NT2/D1 (cell line): ENCODE measurements at regions not wholly inside any gene's neighbourhood (a gene's known extent, or its start where the extent isn't known, plus 50 kb on each side); places are given as distances from the start of the nearest gene placed in this dataset.

ENCODE experiments used
- DNase-seq: peaks from one replicate; pipeline ENCODE4 v3.0.0-alpha.2; 2011; ENCODE audit warnings: low read depth, low spot score
- H3K27me3 ChIP-seq: 2 replicates; pipeline ENCODE4 v1.6.0; 2011; ENCODE audit warnings: mild to moderate bottlenecking; ENCODE audit not compliant: insufficient read length, insufficient read depth
- H3K36me3 ChIP-seq: 2 replicates; pipeline ENCODE4 v1.6.1; 2011; ENCODE audit warnings: mild to moderate bottlenecking, low read length, mixed read lengths; ENCODE audit not compliant: insufficient read depth, insufficient read length
- H3K4me1 ChIP-seq: 2 replicates; pipeline ENCODE4 v1.5.1; 2011; ENCODE audit not compliant: insufficient read depth, insufficient read length
- H3K4me3 ChIP-seq: 2 replicates; pipeline ENCODE4 v1.5.1; 2011; ENCODE audit warnings: low read depth; ENCODE audit not compliant: insufficient read length
- H3K9ac ChIP-seq: 2 replicates; pipeline ENCODE4 v1.6.0; 2011; ENCODE audit warnings: low read depth; ENCODE audit not compliant: insufficient read length
- H3K9me3 ChIP-seq: 2 replicates; pipeline ENCODE4 v1.5.1; 2011; ENCODE audit warnings: mild to moderate bottlenecking, low read length; ENCODE audit not compliant: insufficient read depth
- SUZ12 ChIP-seq: IDR thresholded peaks from 2 replicates; pipeline ENCODE4 v1.6.1; 2011; ENCODE audit not compliant: insufficient read length, insufficient read depth; ENCODE audit errors: extremely low read depth
- YY1 ChIP-seq: IDR thresholded peaks from 2 replicates; pipeline ENCODE4 v1.6.1; 2011; ENCODE audit not compliant: insufficient read length, insufficient read depth
- ZNF274 ChIP-seq: IDR thresholded peaks from 2 replicates; pipeline ENCODE4 v1.6.1; 2011; ENCODE audit warnings: mild to moderate bottlenecking, low read depth, low read length

- Histone ChIP-seq H3K9me3 (no peaks in the 10 kb centered on the region), H3K4me1 (peaks cover 19% of the 10 kb centered on the region), H3K4me3 (no peak overlapping the region), H3K27me3 (peaks cover 4% of the 10 kb centered on the region), H3K9ac (peak overlapping the region; percentile 47), H3K36me3 (no peaks in the 10 kb centered on the region)
- TF ChIP-seq ZNF274 (no peak), YY1 (no peak), SUZ12 (no peak)
- no peak for DNase-seq
Observed at GRCh38 chr2:239602290-239603282, 201.8 kb upstream of the HDAC4 start.

- Histone ChIP-seq H3K9ac (no peak overlapping the region), H3K4me3 (no peak overlapping the region), H3K27me3 (peaks cover 4% of the 10 kb centered on the region), H3K9me3 (no peaks in the 10 kb centered on the region), H3K4me1 (peaks cover 19% of the 10 kb centered on the region), H3K36me3 (no peaks in the 10 kb centered on the region)
- DNase-seq = no peak
- TF ChIP-seq SUZ12 = no peak
Observed at GRCh38 chr2:239601880-239602279, 201.1 kb upstream of the HDAC4 start.

DNA sequence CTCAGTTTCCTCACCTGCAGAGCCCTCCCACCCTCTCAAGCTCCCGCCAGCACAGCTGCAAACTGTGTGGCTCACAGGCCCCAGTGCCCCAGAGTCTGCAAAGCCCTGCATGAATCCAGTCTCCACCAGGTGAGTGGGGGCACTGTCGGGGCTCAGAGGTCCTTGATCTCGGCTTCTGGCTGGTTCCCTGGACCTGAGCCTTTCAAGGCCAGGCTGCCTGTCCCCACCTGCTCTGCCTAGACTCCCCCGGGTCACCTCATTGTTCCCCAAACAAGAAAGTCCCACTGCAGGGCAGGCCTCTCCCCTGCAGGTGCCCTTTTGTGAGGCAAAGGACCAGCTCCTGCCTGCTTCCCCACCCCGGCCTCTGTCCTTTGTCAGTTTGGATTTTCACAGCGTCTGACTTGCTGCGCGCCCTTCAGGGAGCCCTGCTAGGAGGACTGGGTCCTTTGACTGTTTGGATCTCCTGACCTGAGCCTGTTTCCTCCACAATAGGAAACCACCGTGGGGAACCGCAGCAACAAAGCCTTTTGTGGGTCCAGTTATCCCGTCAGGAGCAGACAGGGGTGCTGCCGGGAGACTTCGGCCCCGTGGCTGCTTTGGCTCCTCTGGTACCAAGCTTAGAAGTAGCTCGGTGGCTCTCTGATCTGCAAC lies 200.5 kb upstream of the HDAC4 start:
- H3K27me3 ChIP-seq = peaks cover 4% of the 10 kb centered on the region
- no peak for DNase-seq
- peaks cover 19% of the 10 kb centered on the region for H3K4me1 ChIP-seq
- TF ChIP-seq YY1 (no peak), SUZ12 (no peak)
- no peaks in the 10 kb centered on the region for H3K36me3 ChIP-seq
- H3K4me3 ChIP-seq = no peak overlapping the region
- H3K9me3 ChIP-seq = no peaks in the 10 kb centered on the region
- no peak overlapping the region for H3K9ac ChIP-seq

GRCh38 chr2:239600650-239601049 lies 199.8 kb upstream of the HDAC4 start:
- no peak for DNase-seq
- Histone ChIP-seq H3K36me3 (no peaks in the 10 kb centered on the region), H3K4me1 (peaks cover 19% of the 10 kb centered on the region), H3K27me3 (peaks cover 4% of the 10 kb centered on the region), H3K9me3 (no peaks in the 10 kb centered on the region), H3K4me3 (no peak overlapping the region), H3K9ac (no peak overlapping the region)
- TF ChIP-seq SUZ12 = no peak

GRCh38 chr2:239600001-239600593 lies 199.3 kb upstream of the HDAC4 start:
- no peak for DNase-seq
- Histone ChIP-seq H3K4me3 (no peak overlapping the region), H3K9ac (no peak overlapping the region), H3K27me3 (peaks cover 4% of the 10 kb centered on the region), H3K4me1 (peaks cover 19% of the 10 kb centered on the region), H3K9me3 (no peaks in the 10 kb centered on the region), H3K36me3 (no peaks in the 10 kb centered on the region)
- TF ChIP-seq SUZ12 (no peak), YY1 (no peak), ZNF274 (no peak)

GRCh38 chr2:239599299-239599698 lies 198.5 kb upstream of the HDAC4 start:
- TF ChIP-seq SUZ12 = no peak
- no peak for TF ChIP-seq ZNF274
- no peak for TF ChIP-seq YY1
- peaks cover 4% of the 10 kb centered on the region for H3K27me3 ChIP-seq
- no peak overlapping the region for H3K9ac ChIP-seq
- no peak overlapping the region for H3K4me3 ChIP-seq
- H3K9me3 ChIP-seq = no peaks in the 10 kb centered on the region
- no peaks in the 10 kb centered on the region for H3K36me3 ChIP-seq
- DNase-seq = no peak
- peaks cover 19% of the 10 kb centered on the region for H3K4me1 ChIP-seq

GRCh38 chr2:239598732-239599090 lies 197.9 kb upstream of the HDAC4 start:
- no peak for TF ChIP-seq SUZ12
- TF ChIP-seq YY1 = no peak
- no peak for TF ChIP-seq ZNF274
- Histone ChIP-seq H3K4me3 (no peak overlapping the region), H3K36me3 (no peaks in the 10 kb centered on the region), H3K9ac (no peak overlapping the region), H3K4me1 (peaks cover 19% of the 10 kb centered on the region), H3K9me3 (peaks cover under 1% of the 10 kb centered on the region; the same call in 1 of the 2 replicates), H3K27me3 (peaks cover 4% of the 10 kb centered on the region)
- DNase-seq = no peak
